GM21423 (cell line): ENCODE measurements at regions not wholly inside any gene's neighbourhood (a gene's known extent, or its start where the extent isn't known, plus 50 kb on each side); places are given as distances from the start of the nearest gene placed in this dataset.

Source experiments
- ATAC-seq: cut with Tn5 transposase; IDR thresholded peaks from one replicate; pipeline ENCODE4 v1.9.1; 2021; ENCODE audit warnings: mild to moderate bottlenecking, moderate library complexity; ENCODE audit not compliant: unreplicated experiment

- ATAC-seq = no peak
Measured at GRCh38 chr13:94968757-94969086, 256.4 kb upstream of the SOX21 start.

- no peak for ATAC-seq
Measured at GRCh38 chr13:94968040-94968756, 255.9 kb upstream of the SOX21 start.

- ATAC-seq = no peak
Measured at GRCh38 chr13:94967183-94968039, 255.1 kb upstream of the SOX21 start.

DNA sequence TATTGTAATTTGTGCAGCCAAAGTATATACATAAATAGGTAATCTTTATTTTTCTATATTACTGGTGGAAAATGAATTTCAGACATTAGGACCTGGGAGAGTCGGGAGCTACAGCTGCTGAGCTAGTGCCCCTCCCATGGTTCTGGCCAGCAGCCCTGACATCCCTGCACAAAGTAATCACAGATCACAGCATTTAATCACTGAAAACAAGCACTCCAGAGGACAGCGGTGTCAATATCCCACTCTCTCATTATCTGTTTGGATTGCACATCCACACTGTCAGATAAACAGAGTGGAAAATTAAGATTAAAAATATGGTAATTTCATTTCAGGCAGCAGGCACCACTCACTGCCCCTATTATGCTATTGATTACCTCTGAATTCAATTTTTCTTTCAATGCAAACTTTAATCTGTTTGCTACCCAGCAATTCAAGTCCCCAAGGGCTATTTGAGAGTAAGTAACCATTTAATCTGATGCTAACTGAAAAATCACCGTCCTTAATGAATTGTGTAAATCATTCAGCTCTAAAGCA lies 254.1 kb upstream of the SOX21 start:
- ATAC-seq = no peak

- ATAC-seq = no peak
Measured at GRCh38 chr13:94959626-94960025, 247.3 kb upstream of the SOX21 start.

GRCh38 chr13:94956417-94957110 lies 244.2 kb upstream of the SOX21 start:
- no peak for ATAC-seq

- ATAC-seq = no peak
Measured at GRCh38 chr13:94952787-94953186, 240.4 kb upstream of the SOX21 start.

GRCh38 chr13:94950303-94950702 lies 238.0 kb upstream of the SOX21 start:
- ATAC-seq = no peak

DNA sequence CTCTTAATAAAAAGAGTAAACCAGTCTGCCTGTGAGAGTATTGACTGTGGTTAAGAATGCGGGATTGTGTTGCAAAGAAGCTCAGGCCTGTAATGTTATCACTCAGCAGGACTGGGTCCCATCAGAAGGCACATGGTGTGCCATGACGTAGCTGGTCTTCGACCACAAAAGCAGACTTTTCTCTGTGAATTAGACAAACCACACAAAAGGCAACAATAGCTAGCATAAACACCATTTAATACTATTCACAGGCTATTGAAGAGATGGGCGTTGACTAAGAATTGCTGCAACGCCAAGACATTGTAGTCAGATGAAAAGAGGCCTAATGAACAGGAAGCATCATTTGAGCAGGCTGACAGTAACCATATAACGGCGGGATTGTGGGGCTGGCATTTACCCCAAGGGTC lies 235.6 kb upstream of the SOX21 start:
- ATAC-seq = no peak

GRCh38 chr13:94947392-94947791 lies 235.0 kb upstream of the SOX21 start:
- ATAC-seq = no peak

- ATAC-seq = no peak
Measured at GRCh38 chr13:94946039-94946438, 233.7 kb upstream of the SOX21 start.

GRCh38 chr13:94938124-94938523 lies 225.8 kb upstream of the SOX21 start:
- no peak for ATAC-seq

- ATAC-seq = no peak
Measured at GRCh38 chr13:94936633-94937032, 224.3 kb upstream of the SOX21 start.

GRCh38 chr13:94933936-94934335 lies 221.6 kb upstream of the SOX21 start:
- no peak for ATAC-seq

DNA sequence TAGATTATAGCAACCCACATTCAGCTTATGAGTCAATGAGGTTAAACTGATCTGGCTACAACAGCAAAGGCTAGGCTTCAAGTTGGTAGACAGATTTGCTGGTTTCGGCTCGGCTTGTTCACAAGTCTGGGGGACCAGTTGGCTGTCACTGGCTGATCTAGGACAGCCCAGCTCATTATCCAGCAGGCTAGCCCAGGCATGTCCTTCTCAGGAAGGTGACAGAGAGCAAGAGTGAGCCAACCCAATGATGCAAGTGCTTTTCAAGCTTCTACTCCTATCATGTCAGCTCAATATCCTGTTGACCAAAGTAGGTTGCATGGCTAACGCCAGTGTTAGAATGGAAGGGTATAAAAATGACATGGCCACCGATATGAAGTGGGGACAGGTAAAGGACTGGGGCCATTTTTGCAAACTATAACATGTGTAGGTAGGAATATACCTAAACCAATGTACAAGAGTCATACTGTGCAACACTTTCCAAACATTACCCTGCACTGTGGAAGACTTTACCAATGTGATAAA lies 220.9 kb upstream of the SOX21 start:
- no peak for ATAC-seq

GRCh38 chr13:94928127-94928775 lies 215.9 kb upstream of the SOX21 start:
- no peak for ATAC-seq

DNA sequence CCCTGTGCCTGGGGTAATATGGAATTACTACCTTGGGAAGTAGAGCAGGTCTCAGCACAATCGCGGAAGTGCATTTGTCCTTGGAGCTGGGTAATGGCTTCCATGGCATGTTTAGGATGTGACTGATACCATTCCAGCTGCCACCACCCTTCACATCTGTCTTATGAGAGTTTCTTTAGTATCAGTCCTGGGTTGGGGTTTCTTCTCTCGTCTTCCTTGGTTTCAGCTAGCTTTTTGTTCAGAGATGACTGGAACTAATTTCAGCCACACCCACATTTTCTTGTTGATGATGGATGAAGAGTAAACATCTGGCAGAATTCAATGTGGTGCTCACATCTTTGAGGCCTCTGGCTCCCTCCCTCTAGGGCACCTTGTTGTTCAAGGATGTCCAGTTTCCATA lies 212.9 kb upstream of the SOX21 start:
- ATAC-seq = no peak

- no peak for ATAC-seq
Measured at GRCh38 chr13:94921181-94921580, 208.8 kb upstream of the SOX21 start.

DNA sequence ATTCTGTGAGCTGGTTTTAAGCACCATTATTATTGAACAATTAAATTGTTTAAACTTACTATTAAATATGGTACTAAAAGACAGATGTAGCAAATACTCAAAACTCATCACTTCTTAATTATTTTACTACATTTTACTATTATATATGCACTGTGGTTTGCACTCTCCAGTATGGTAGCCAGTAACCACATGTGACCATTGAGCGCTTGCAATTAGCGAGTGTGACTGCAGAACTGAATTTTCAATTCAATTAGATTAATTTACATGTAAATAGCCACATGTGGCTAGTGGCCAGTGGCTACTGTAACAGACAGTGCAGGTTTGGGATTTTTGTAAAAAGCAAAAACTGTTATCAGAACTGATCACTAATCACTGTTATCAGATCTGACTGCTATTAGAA lies 208.2 kb upstream of the SOX21 start:
- ATAC-seq = no peak

- no peak for ATAC-seq
Measured at GRCh38 chr13:94917824-94918223, 205.5 kb upstream of the SOX21 start.

- no peak for ATAC-seq
Measured at GRCh38 chr13:94914895-94915294, 202.6 kb upstream of the SOX21 start.
